Spleen (tissue), 7 donors: ENCODE measurements at regions not wholly inside any gene's neighbourhood (a gene's known extent, or its start where the extent isn't known, plus 50 kb on each side); places are given as distances from the start of the nearest gene placed in this dataset.
"Not testable (repeated sequence)": the region's sequence is repeated elsewhere in the genome, so short reads cannot be mapped to it uniquely, and the experiment has no call there.

Experiments used
- POLR2A ChIP-seq, 3 donors: fragments of 450-650 bp; IDR thresholded peaks; one replicate each; pipeline ENCODE4 v1.5.1; 2017; ENCODE audit warnings: antibody characterized with exemption in 3 of 3, mild to moderate bottlenecking in 1 of 3
- POLR2AphosphoS5 ChIP-seq, 3 donors: sonication (generic); formaldehyde crosslinking; IDR thresholded peaks; one replicate each; pipeline ENCODE4 v1.5.1; 2017; ENCODE audit warnings: antibody characterized with exemption in 3 of 3
- TF ChIP-seq, protein P1 (sequence below), 11 experiments: fragments of 200-600 bp in 7 of 11; fragments of 450-650 bp in 4 of 11; sonication (generic) in 4 of 11; IDR thresholded peaks in 8 of 11; conservative IDR thresholded peaks in 3 of 11; 1 replicate in 7 of 11; 2 replicates in 4 of 11; pipeline versions ENCODE4 v1.4.0 to v1.8.0; 2016 to 2021; ENCODE audit warnings: antibody characterized with exemption in 11 of 11, inconsistent platforms in 4 of 11, mild to moderate bottlenecking in 1 of 11
- donor health status: DM: no; HTN: no; CAD: no; lungs with moderate emphysema.
- donor health status: DM: no; HTN: no; CAD: no.
- donor health status: DM: no; HTN: no; CAD: no.

DNA sequence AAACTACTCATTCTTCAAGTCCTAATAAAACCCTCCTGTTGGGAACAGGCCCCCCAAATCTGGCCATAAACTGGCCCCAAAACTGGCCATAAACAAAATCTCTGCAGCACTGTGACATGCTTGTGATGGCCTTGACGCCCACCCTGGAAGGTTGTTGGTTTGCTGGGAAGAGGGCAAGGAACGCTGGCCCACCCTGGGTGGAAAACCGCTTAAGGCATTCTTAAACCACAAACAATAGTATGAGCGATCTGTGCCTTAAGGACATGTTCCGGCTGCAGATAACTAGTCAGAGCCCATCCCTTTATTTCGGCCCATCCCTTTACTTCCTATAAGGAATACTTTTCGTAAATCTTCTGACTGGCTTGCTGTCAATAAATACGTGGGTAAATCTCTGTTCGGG lies 404.4 kb downstream of the METTL4 start:
- TF ChIP-seq, protein P1, sequence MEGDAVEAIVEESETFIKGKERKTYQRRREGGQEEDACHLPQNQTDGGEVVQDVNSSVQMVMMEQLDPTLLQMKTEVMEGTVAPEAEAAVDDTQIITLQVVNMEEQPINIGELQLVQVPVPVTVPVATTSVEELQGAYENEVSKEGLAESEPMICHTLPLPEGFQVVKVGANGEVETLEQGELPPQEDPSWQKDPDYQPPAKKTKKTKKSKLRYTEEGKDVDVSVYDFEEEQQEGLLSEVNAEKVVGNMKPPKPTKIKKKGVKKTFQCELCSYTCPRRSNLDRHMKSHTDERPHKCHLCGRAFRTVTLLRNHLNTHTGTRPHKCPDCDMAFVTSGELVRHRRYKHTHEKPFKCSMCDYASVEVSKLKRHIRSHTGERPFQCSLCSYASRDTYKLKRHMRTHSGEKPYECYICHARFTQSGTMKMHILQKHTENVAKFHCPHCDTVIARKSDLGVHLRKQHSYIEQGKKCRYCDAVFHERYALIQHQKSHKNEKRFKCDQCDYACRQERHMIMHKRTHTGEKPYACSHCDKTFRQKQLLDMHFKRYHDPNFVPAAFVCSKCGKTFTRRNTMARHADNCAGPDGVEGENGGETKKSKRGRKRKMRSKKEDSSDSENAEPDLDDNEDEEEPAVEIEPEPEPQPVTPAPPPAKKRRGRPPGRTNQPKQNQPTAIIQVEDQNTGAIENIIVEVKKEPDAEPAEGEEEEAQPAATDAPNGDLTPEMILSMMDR (IDR thresholded peaks at IDR 0.05 in 8 of 11, conservative IDR thresholded peaks at IDR 0.05 in 3 of 11): not testable (repeated sequence)
- not testable (repeated sequence) for TF ChIP-seq POLR2A, POLR2AphosphoS5 (IDR thresholded peaks at IDR 0.05)
